WI38 (cell line): ENCODE measurements at regions not wholly inside any gene's neighbourhood (a gene's known extent, or its start where the extent isn't known, plus 50 kb on each side); places are given as distances from the start of the nearest gene placed in this dataset.

ENCODE experiments used
- H3K4me3 ChIP-seq: 2 replicates; pipeline ENCODE4 v1.5.1; 2011; ENCODE audit warnings: low read depth, mild to moderate bottlenecking, control low read depth, low read length
- TF ChIP-seq, protein P1 (sequence below): IDR thresholded peaks from 2 replicates; pipeline ENCODE4 v1.5.1; 2012; ENCODE audit warnings: low read depth, mild to moderate bottlenecking, control low read depth, low read length

DNA sequence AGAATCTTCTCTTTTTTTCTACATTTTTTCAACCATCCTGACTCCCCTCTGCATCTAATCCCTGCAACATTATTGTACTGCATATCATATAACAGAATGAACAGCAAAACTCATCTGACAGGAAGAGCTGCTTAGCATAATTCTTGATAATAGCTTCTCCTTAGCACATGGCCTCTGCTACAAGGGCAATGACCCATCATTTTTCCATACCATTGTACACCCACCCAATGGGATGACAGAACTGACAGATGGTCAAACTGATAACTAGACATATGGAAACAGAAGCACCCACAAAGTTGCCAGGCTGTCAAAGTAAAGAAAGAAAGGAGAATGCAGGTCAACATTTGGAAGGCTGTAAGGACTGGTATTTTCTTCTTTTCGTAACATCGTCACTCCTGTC lies 390.4 kb upstream of the USP15 start:
- H3K4me3 ChIP-seq = no peak overlapping the region
- TF ChIP-seq, protein P1, sequence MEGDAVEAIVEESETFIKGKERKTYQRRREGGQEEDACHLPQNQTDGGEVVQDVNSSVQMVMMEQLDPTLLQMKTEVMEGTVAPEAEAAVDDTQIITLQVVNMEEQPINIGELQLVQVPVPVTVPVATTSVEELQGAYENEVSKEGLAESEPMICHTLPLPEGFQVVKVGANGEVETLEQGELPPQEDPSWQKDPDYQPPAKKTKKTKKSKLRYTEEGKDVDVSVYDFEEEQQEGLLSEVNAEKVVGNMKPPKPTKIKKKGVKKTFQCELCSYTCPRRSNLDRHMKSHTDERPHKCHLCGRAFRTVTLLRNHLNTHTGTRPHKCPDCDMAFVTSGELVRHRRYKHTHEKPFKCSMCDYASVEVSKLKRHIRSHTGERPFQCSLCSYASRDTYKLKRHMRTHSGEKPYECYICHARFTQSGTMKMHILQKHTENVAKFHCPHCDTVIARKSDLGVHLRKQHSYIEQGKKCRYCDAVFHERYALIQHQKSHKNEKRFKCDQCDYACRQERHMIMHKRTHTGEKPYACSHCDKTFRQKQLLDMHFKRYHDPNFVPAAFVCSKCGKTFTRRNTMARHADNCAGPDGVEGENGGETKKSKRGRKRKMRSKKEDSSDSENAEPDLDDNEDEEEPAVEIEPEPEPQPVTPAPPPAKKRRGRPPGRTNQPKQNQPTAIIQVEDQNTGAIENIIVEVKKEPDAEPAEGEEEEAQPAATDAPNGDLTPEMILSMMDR = no peak

DNA sequence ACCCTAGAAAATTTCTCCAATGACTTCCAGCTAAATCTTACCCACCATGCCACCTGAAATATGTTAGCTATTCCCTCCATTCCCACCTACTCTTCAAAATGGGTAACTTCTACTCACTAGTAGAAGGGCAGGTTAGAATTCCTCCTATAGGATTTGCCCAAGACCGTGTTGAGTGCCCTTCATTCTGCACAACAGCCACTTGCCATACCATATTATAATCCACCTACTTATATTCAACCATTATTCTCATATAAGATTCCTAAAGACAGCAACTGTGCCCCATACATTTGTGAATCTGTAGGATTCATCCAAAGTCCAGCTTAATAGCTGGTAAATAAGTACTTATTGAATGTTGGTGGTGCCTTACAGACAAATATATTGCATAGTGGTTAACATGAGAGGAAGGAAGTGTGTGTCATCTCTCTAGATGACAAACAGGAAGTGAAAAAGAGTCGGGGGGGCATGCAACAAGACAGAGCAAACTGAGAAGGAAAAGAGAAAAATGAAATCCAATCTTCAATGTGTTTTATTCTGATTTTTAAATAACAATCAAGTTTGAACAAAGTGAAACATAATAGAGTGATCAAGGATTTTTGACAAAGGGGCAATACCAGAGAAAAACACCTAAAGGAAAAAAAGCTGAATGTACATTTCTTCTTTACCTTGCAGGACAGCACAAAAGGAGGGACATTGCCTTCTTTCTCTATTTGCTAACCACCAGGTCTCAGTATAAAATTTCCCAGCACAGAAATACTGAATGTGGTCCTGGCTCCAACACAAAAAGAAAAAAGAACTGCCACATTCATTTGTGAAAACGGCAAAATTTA lies 389.3 kb upstream of the USP15 start:
- no peak overlapping the region for H3K4me3 ChIP-seq
- TF ChIP-seq, protein P1 = no peak

DNA sequence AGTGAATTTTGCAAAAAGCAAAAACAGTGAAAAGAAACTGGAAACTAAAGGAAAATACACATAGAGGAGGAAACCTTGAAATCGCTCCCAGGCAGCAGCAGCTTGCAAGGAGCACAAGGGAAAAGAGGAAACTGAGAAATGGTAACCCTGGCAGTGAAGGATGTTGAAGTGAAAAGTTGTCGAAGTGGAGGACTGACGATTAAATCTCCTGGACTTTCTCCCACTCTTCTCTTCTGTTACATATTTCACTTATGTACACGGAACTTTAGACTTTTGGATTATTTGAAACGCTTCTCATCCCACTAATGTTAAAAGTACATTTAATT lies 388.8 kb upstream of the USP15 start:
- H3K4me3 ChIP-seq = no peak overlapping the region
- TF ChIP-seq, protein P1 = no peak

DNA sequence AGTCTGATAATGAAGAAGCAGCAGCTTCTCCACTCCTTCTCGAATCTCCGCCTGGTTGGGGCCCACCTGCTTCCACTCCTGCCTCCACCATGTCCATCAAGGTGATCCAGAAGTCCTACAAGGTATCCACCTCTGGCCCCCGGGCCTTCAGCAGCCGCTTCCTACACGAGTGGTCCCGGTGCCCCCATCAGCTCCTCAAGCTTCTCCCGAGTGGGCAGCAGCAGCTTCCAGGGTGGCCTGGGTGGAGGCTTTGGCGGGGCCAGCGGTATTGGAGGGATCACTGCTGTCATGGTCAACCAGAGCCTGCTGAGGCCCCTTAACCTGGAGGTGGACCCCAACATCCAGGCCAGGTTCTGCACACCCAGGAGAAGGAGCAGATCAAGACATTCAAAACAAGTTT lies 381.0 kb upstream of the USP15 start:
- no peak overlapping the region for H3K4me3 ChIP-seq
- TF ChIP-seq, protein P1 = no peak

DNA sequence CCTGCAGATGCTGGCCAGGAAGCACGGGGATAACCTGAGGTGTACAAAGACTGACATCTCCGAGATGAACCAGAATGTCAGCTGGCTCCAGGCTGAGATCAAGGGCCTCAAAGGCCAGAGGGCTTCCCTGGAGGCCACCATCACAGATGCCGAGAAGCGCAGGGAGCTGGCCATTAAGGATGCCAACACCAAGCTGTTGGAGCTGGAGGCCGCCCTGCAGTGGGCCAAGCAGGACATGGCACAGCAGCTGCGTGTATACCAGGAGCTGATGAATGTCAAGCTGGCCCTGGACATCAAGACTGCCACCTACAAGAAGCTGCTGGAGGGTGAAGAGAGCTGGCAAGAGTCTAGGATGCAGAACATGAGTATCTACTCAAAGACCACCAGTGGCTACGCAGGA lies 380.0 kb upstream of the USP15 start:
- TF ChIP-seq, protein P1 = no peak

DNA sequence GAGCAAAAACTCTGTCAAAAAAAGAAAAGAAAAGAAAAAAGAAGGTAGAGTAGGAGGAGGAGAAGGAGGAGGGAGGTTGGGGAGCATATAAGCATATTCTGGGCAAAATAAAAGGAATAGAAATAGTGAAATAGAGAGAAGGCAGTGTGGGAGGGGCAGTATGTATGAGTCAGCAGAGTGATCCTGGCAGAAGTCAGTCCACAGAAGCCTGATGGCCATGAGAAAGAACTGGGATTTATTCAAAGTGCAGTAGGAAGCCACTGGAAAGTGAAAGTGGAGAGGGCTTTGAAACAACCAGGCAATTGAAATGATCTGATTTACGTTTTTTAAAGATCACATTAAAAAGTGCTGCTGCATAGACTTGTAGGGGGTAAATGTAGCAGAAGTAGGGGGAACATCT lies 368.6 kb upstream of the USP15 start:
- TF ChIP-seq, protein P1 = no peak

More for the DNA sequence above, 380.0 kb upstream of the USP15 start:
- no peak overlapping the region for H3K4me3 ChIP-seq

DNA sequence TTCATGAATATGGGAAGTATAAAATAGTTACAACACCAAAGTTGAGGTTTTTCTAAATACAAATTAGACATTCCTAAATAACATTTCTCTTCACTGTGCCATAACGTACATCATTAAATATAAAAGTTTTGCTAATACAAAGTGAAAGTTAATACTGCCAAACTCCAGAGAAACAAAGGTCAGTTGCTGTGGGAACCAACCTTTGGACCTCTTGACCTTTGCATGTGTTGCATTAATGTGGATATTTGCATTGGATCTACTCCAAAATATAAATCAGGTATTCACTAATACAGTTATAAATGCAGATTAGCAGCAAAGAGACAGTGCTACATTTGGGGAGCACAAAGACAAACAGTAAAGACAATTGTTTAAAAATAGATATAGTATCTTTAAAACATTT lies 366.0 kb upstream of the USP15 start:
- TF ChIP-seq, protein P1 = no peak

More for the DNA sequence above, 368.6 kb upstream of the USP15 start:
- no peak overlapping the region for H3K4me3 ChIP-seq

More for the DNA sequence above, 366.0 kb upstream of the USP15 start:
- no peak overlapping the region for H3K4me3 ChIP-seq
